ENCODE measurements at regions not wholly inside any gene's neighbourhood (a gene's known extent, or its start where the extent isn't known, plus 50 kb on each side); places are given as distances from the start of the nearest gene placed in this dataset.
A peak's percentile ranks its signal among the peaks of the same experiment; 100 is the strongest.

- no peak overlapping the region for H3K27ac ChIP-seq
- TF ChIP-seq CTCF (conservative IDR thresholded peaks at IDR 0.05) = no peak
- no peak for TF ChIP-seq ZFX (IDR thresholded peaks at IDR 0.05)
Observed at GRCh38 chrX:95059909-95060308, 1385.9 kb downstream of the FAM133A start.

GRCh38 chrX:95063554-95063953 lies 1389.5 kb downstream of the FAM133A start:
- TF ChIP-seq ZFX (IDR thresholded peaks at IDR 0.05) (no peak), CTCF (conservative IDR thresholded peaks at IDR 0.05) (no peak)
- H3K27ac ChIP-seq = no peak overlapping the region

- no peak overlapping the region for H3K27ac ChIP-seq
- TF ChIP-seq ZFX (IDR thresholded peaks at IDR 0.05) (no peak), CTCF (conservative IDR thresholded peaks at IDR 0.05) (no peak)
Observed at GRCh38 chrX:95065151-95065550, 1391.1 kb downstream of the FAM133A start.

- TF ChIP-seq ZFX (IDR thresholded peaks at IDR 0.05) (no peak), CTCF (conservative IDR thresholded peaks at IDR 0.05) (peak; percentile 49)
- no peak overlapping the region for H3K27ac ChIP-seq
Observed at GRCh38 chrX:95071052-95071451, 1397.0 kb downstream of the FAM133A start.

- no peak overlapping the region for H3K27ac ChIP-seq
- TF ChIP-seq CTCF (conservative IDR thresholded peaks at IDR 0.05) (no peak), ZFX (IDR thresholded peaks at IDR 0.05) (no peak)
Observed at GRCh38 chrX:95071621-95072020, 1397.6 kb downstream of the FAM133A start.

- peak; percentile 82 for TF ChIP-seq CTCF (conservative IDR thresholded peaks at IDR 0.05)
- TF ChIP-seq ZFX (IDR thresholded peaks at IDR 0.05) = no peak
Observed at GRCh38 chrX:95076449-95076848, 1402.4 kb downstream of the FAM133A start.

GRCh38 chrX:95101851-95102390 lies 1427.9 kb downstream of the FAM133A start:
- TF ChIP-seq CTCF (conservative IDR thresholded peaks at IDR 0.05) (no peak), ZFX (IDR thresholded peaks at IDR 0.05) (no peak)
- no peak overlapping the region for H3K27ac ChIP-seq

More at GRCh38 chrX:95076449-95076848, 1402.4 kb downstream of the FAM133A start:
- no peak overlapping the region for H3K27ac ChIP-seq
